Fibroblast of the aortic adventitia (primary cell): ENCODE measurements at regions not wholly inside any gene's neighbourhood (a gene's known extent, or its start where the extent isn't known, plus 50 kb on each side); places are given as distances from the start of the nearest gene placed in this dataset.
A peak's percentile ranks its signal among the peaks of the same experiment; 100 is the strongest.

Experiments used
- DNase-seq: peaks from one replicate; pipeline ENCODE4 v3.0.0-alpha.2; 2010; ENCODE audit warnings: low read depth
- H3K4me3 ChIP-seq: 2 replicates; pipeline ENCODE4 v1.5.1; 2011; ENCODE audit warnings: low read depth, mild to moderate bottlenecking, control low read depth, low read length, moderate library complexity
- TF ChIP-seq, protein P1 (sequence below): IDR thresholded peaks from 2 replicates; pipeline ENCODE4 v1.5.1; 2011; ENCODE audit warnings: mild to moderate bottlenecking, low read length, control low read depth, inconsistent platforms; ENCODE audit not compliant: insufficient read depth

DNA sequence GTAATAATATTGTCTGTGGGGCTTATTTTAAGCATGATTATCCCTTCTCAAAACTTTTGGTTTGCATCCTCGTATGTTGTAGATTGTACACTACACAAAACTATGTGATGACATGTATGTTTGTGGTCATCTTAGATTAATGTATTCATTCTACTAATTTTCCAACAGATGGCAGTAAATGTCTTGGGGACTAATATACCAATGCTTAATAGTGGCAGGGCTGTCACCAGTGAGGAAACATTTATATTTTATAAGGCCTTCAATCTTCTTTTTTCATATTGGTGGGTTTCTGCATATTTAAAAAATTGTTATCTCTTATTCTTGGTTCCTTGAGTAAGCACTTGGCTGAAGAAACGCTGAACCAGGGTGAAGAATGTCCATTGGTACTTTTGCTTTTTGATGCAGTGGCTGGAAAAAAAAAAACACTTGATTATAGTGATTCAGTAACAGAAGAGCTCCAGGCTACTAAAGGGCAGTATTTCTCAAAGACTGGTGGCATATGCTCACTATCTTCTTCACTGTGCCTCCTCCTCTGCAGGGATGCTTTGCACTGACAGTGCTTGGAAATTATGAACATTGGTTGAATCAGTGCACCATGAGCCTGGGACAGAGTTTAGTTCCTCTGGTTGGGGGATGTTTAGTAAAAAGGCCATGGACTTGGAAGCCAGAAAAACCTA lies 530.3 kb downstream of the RASEF start:
- no peak overlapping the region for H3K4me3 ChIP-seq
- TF ChIP-seq, protein P1, sequence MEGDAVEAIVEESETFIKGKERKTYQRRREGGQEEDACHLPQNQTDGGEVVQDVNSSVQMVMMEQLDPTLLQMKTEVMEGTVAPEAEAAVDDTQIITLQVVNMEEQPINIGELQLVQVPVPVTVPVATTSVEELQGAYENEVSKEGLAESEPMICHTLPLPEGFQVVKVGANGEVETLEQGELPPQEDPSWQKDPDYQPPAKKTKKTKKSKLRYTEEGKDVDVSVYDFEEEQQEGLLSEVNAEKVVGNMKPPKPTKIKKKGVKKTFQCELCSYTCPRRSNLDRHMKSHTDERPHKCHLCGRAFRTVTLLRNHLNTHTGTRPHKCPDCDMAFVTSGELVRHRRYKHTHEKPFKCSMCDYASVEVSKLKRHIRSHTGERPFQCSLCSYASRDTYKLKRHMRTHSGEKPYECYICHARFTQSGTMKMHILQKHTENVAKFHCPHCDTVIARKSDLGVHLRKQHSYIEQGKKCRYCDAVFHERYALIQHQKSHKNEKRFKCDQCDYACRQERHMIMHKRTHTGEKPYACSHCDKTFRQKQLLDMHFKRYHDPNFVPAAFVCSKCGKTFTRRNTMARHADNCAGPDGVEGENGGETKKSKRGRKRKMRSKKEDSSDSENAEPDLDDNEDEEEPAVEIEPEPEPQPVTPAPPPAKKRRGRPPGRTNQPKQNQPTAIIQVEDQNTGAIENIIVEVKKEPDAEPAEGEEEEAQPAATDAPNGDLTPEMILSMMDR: peak; percentile 41
- DNase-seq: peak; percentile 56

DNA sequence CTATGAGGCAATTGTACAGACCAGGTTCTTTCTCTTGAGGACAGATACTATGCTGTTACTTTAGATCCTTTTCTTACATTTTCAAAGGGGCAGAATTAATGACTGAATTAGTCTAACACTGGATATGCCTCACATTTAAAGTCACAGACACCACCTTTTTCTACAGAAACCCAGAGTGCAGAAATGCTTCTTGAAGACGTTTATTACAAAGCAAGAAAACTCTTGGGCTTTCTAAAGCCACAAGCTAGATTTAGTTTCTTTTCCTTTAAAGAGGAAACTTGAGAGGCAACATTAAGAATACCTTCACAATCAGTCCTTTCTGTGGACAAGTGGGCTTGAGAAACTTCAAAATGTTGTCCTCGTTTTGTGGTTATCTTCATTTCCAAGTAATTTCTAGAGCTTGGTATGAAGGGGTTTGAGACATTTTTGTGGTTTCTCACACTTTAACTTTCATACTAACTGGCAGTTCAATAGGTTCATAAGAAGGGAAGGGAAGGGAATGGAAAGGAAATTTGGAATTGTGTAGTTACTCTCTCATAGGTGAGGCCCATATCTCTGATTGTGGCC lies 527.4 kb downstream of the RASEF start:
- TF ChIP-seq, protein P1: no peak
- no peak overlapping the region for H3K4me3 ChIP-seq
- no peak for DNase-seq

DNA sequence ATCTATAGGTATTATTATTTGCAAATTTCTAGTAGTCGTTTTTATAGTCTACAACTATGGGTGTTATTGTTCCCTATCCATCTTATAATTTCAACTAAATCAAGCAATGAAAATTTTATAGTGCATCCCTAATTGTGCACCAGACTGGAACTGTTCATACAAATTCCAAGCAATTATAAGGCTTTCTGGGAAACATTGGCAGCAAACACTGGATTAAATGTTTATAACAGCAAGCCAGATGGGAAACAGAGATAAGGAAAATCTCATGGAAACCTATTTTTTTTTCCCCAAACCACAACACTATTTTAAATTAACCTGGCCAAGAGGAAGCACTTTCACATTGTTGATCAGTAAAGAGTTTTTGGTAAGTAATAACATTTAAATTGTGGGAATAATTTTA lies 524.3 kb downstream of the RASEF start:
- TF ChIP-seq, protein P1: no peak
- H3K4me3 ChIP-seq: no peak overlapping the region
- DNase-seq: peak; percentile 54

DNA sequence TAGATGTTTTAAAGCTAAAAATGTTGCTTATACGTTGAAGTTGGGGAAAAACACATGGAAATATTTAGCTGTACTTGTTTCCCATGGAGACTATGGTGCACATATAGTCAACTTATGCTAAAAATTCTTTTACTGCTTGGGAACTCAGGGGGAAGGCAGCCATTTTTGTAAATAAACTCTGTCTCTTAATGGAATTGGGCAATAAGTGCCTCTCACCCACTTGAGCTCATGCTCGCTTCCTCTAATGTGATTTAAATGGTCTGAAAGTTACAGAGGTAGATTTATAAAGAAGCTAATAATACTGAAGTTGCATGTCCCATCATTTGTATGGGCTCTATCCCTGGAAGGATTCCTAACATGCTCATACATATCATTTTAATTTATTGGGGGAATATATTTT lies 523.8 kb downstream of the RASEF start:
- TF ChIP-seq, protein P1: no peak
- no peak for DNase-seq

DNA sequence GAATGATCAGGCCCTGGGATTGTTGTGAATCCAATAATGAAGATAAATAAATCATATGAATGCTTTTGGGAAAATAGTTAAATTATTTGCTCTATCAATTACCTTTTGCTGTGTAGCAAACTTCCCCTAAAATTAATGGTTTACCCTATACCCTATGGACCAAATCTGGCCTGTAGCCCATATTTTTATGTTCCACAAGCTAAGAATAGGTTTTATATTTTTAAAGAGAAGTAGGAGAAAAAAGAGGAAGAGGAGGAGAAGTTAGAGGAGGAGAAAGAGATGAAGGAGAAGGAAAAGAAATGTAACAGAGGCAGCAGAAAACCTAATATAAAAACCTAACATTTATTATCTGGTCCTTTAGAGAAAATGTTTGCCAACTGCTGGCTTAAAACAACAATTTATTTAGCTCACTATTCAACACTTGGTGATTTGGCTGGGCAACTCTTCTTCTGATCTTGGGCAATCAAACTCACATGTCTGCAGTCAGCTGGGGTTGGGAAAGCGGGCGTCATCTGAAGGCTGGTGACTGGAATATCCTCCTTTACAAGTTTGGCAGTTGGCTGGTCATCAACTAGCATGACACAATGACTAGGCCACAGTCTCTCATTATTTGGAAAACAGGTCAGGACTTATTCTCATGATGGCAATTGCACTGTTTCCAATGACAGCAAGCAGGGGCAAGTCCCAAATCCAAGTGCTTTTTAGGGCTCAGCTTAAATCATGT lies 522.9 kb downstream of the RASEF start:
- no peak for DNase-seq
- TF ChIP-seq, protein P1: no peak
- H3K4me3 ChIP-seq: no peak overlapping the region

More for the DNA sequence above, 523.8 kb downstream of the RASEF start:
- no peak overlapping the region for H3K4me3 ChIP-seq

DNA sequence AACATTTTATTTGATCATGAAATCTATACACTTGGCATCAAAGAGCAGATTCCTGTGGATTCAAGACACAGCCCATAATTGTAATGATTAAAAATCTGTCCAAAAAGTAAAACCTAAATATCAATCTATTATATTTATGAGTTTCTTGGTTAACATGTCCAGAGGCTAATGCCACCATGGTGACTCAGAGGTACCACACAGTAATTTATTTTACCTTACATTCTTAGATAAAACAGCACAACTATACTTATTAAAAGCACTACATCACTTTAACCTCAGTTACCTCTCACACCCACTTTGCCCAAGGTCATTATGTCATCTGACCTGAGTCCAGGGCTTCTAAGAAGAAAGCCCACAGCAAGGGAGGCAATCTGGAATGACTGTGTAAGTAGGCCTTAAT lies 519.2 kb downstream of the RASEF start:
- TF ChIP-seq, protein P1: no peak
- no peak for DNase-seq
- no peak overlapping the region for H3K4me3 ChIP-seq
